Suprapubic skin (tissue), 4 donors: ENCODE measurements at regions not wholly inside any gene's neighbourhood (a gene's known extent, or its start where the extent isn't known, plus 50 kb on each side); places are given as distances from the start of the nearest gene placed in this dataset.

Experiments
- DNase-seq, 2 donors: peaks; one replicate each; pipeline ENCODE4 v3.0.0-alpha.2; 2019; ENCODE audit warnings: low spot score in 2 of 2
- H3K27ac ChIP-seq: fragments of 200-600 bp; sonication (generic); one replicate; pipeline ENCODE4 v1.5.1; 2019
- H3K27me3 ChIP-seq: fragments of 200-600 bp; sonication (generic); one replicate; pipeline ENCODE4 v1.5.1; 2019
- H3K36me3 ChIP-seq: fragments of 200-600 bp; sonication (generic); one replicate; pipeline ENCODE4 v1.5.1; 2019
- H3K4me1 ChIP-seq: fragments of 200-600 bp; sonication (generic); one replicate; pipeline ENCODE4 v1.5.1; 2019
- H3K4me3 ChIP-seq: fragments of 200-600 bp; sonication (generic); one replicate; pipeline ENCODE4 v1.5.1; 2019; ENCODE audit warnings: mild to moderate bottlenecking
- H3K9me3 ChIP-seq: fragments of 200-600 bp; sonication (generic); one replicate; pipeline ENCODE4 v1.5.1; 2019
- CTCF ChIP-seq, 2 donors: fragments of 200-600 bp in 1 of 2; fragments of 450-650 bp in 1 of 2; sonication (generic) in 1 of 2; IDR thresholded peaks; one replicate each; pipeline ENCODE4 v1.5.1; 2016 to 2019; ENCODE audit warnings: antibody characterized with exemption in 2 of 2, mild to moderate bottlenecking in 1 of 2, moderate library complexity in 1 of 2
- EP300 ChIP-seq: sonication (generic); formaldehyde crosslinking; IDR thresholded peaks from one replicate; pipeline ENCODE4 v1.6.1; 2017; ENCODE audit warnings: antibody characterized with exemption
- POLR2A ChIP-seq, 2 donors: fragments of 450-650 bp; IDR thresholded peaks; one replicate each; pipeline ENCODE4 v1.6.1; 2017; ENCODE audit warnings: antibody characterized with exemption in 2 of 2, mild to moderate bottlenecking in 2 of 2, moderate library complexity in 2 of 2
- POLR2AphosphoS5 ChIP-seq, 3 donors: sonication (generic); formaldehyde crosslinking; IDR thresholded peaks; one replicate each; pipeline ENCODE4 v1.6.1; 2017; ENCODE audit warnings: antibody characterized with exemption in 3 of 3
- WGBS: methylation state at CpG from one replicate; pipeline ENCODE4 v1.1.5; 2018; 5-methylcytosine and 5-hydroxymethylcytosine counted together

GRCh38 chr18:61949946-61950345 is 57.1 kb upstream of the RNF152 start:
- H3K27me3 ChIP-seq, result no peaks in the 10 kb centered on the region
- peak in 1 of 3 donors; percentile 44 for TF ChIP-seq POLR2AphosphoS5 (IDR thresholded peaks at IDR 0.05)
- TF ChIP-seq POLR2A (IDR thresholded peaks at IDR 0.05), result no peak
- peak overlapping the region; percentile 67 for H3K27ac ChIP-seq
- peaks cover 32% of the 10 kb centered on the region for H3K4me1 ChIP-seq
- H3K36me3 ChIP-seq, result no peaks in the 10 kb centered on the region
- no peak overlapping the region for H3K4me3 ChIP-seq
- no peaks in the 10 kb centered on the region for H3K9me3 ChIP-seq
- DNase-seq, result no peak
- 34% methylated on average over 10 of the region's 10 CpGs for WGBS

- 75% methylated on average over 6 of the region's 6 CpGs for WGBS
- DNase-seq, result no peak
- H3K36me3 ChIP-seq, result no peaks in the 10 kb centered on the region
- peaks cover 32% of the 10 kb centered on the region for H3K4me1 ChIP-seq
- H3K4me3 ChIP-seq, result no peak overlapping the region
- no peak for TF ChIP-seq POLR2A (IDR thresholded peaks at IDR 0.05)
- no peak for TF ChIP-seq CTCF (IDR thresholded peaks at IDR 0.05)
- no peak for TF ChIP-seq EP300
- TF ChIP-seq POLR2AphosphoS5 (IDR thresholded peaks at IDR 0.05), result no peak
- no peaks in the 10 kb centered on the region for H3K27me3 ChIP-seq
- no peak overlapping the region for H3K27ac ChIP-seq
- no peaks in the 10 kb centered on the region for H3K9me3 ChIP-seq
These were observed 56.1 kb upstream of the RNF152 start for GRCh38 chr18:61948846-61949438.

- H3K27ac ChIP-seq, result no peak overlapping the region
- peaks cover 31% of the 10 kb centered on the region for H3K4me1 ChIP-seq
- H3K9me3 ChIP-seq, result no peaks in the 10 kb centered on the region
- no peaks in the 10 kb centered on the region for H3K36me3 ChIP-seq
- DNase-seq, result no peak
- TF ChIP-seq POLR2A (IDR thresholded peaks at IDR 0.05), result no peak
- no peak for TF ChIP-seq EP300
- TF ChIP-seq CTCF (IDR thresholded peaks at IDR 0.05), result no peak
- no peak for TF ChIP-seq POLR2AphosphoS5 (IDR thresholded peaks at IDR 0.05)
- H3K27me3 ChIP-seq, result no peaks in the 10 kb centered on the region
- WGBS, result 81% methylated on average over 4 of the region's 4 CpGs
- H3K4me3 ChIP-seq, result no peak overlapping the region
These were observed 55.5 kb upstream of the RNF152 start for GRCh38 chr18:61948281-61948741.

- H3K4me3 ChIP-seq, result no peak overlapping the region
- H3K4me1 ChIP-seq, result peaks cover 34% of the 10 kb centered on the region
- H3K36me3 ChIP-seq, result no peaks in the 10 kb centered on the region
- no peak for DNase-seq
- TF ChIP-seq POLR2A (IDR thresholded peaks at IDR 0.05), result no peak
- TF ChIP-seq EP300, result no peak
- TF ChIP-seq CTCF (IDR thresholded peaks at IDR 0.05), result no peak
- TF ChIP-seq POLR2AphosphoS5 (IDR thresholded peaks at IDR 0.05), result no peak
- no peaks in the 10 kb centered on the region for H3K9me3 ChIP-seq
- H3K27me3 ChIP-seq, result no peaks in the 10 kb centered on the region
- no peak overlapping the region for H3K27ac ChIP-seq
- 65% methylated on average over 3 of the region's 3 CpGs for WGBS
These were observed 53.6 kb upstream of the RNF152 start for GRCh38 chr18:61946449-61946848.

GRCh38 chr18:61943175-61943964 is 50.6 kb upstream of the RNF152 start:
- WGBS, result 90% methylated on average over 3 of the region's 3 CpGs

More at GRCh38 chr18:61943175-61943964, 50.6 kb upstream of the RNF152 start:
- no peak for DNase-seq
- no peak overlapping the region for H3K27ac ChIP-seq
- H3K36me3 ChIP-seq, result no peaks in the 10 kb centered on the region
- no peak overlapping the region for H3K4me3 ChIP-seq
- H3K9me3 ChIP-seq, result no peaks in the 10 kb centered on the region
- H3K4me1 ChIP-seq, result peaks cover 16% of the 10 kb centered on the region
- TF ChIP-seq CTCF (IDR thresholded peaks at IDR 0.05), result no peak
- TF ChIP-seq POLR2A (IDR thresholded peaks at IDR 0.05), result no peak
- TF ChIP-seq EP300, result no peak
- no peak for TF ChIP-seq POLR2AphosphoS5 (IDR thresholded peaks at IDR 0.05)
- H3K27me3 ChIP-seq, result no peaks in the 10 kb centered on the region
